ENCODE measurements at regions not wholly inside any gene's neighbourhood (a gene's known extent, or its start where the extent isn't known, plus 50 kb on each side); places are given as distances from the start of the nearest gene placed in this dataset.
"Not testable (repeated sequence)": the region's sequence is repeated elsewhere in the genome, so short reads cannot be mapped to it uniquely, and the experiment has no call there.

GRCh38 chr6:56790414-56790813 is 147.7 kb upstream of the DST start:
- TF ChIP-seq ZFX (IDR thresholded peaks at IDR 0.05) (no peak), CTCF (conservative IDR thresholded peaks at IDR 0.05) (no peak)
- no peak overlapping the region for H3K27ac ChIP-seq

- no peak overlapping the region for H3K27ac ChIP-seq
- TF ChIP-seq ZFX (IDR thresholded peaks at IDR 0.05) (no peak), CTCF (conservative IDR thresholded peaks at IDR 0.05) (no peak)
Measured at GRCh38 chr6:56789879-56790278, 147.2 kb upstream of the DST start.

- TF ChIP-seq CTCF (conservative IDR thresholded peaks at IDR 0.05) (no peak), ZFX (IDR thresholded peaks at IDR 0.05) (no peak)
- H3K27ac ChIP-seq = no peak overlapping the region
Measured at GRCh38 chr6:56789342-56789741, 146.7 kb upstream of the DST start.

- TF ChIP-seq CTCF (conservative IDR thresholded peaks at IDR 0.05) = no peak
- TF ChIP-seq ZFX (IDR thresholded peaks at IDR 0.05) = no peak
- H3K27ac ChIP-seq = no peak overlapping the region
Measured at GRCh38 chr6:56787209-56787608, 144.5 kb upstream of the DST start.

GRCh38 chr6:56786256-56786655 is 143.6 kb upstream of the DST start:
- no peak overlapping the region for H3K27ac ChIP-seq
- no peak for TF ChIP-seq ZFX (IDR thresholded peaks at IDR 0.05)
- no peak for TF ChIP-seq CTCF (conservative IDR thresholded peaks at IDR 0.05)

GRCh38 chr6:56785536-56785935 is 142.8 kb upstream of the DST start:
- H3K27ac ChIP-seq = peak overlapping the region; percentile 22; the same call in 1 of the 2 replicates

GRCh38 chr6:56780109-56780508 is 137.4 kb upstream of the DST start:
- H3K27ac ChIP-seq = not testable (repeated sequence)

- not testable (repeated sequence) for H3K27ac ChIP-seq
Measured at GRCh38 chr6:56778503-56778902, 135.8 kb upstream of the DST start.

GRCh38 chr6:56775498-56776166 is 132.9 kb upstream of the DST start:
- H3K27ac ChIP-seq = no peak overlapping the region
- no peak for TF ChIP-seq ZFX (IDR thresholded peaks at IDR 0.05)
- no peak for TF ChIP-seq CTCF (conservative IDR thresholded peaks at IDR 0.05)
